Cardiac fibroblast (primary cell): ENCODE measurements at regions not wholly inside any gene's neighbourhood (a gene's known extent, or its start where the extent isn't known, plus 50 kb on each side); places are given as distances from the start of the nearest gene placed in this dataset.

Source experiments
- DNase-seq, 2 donors: peaks; one replicate each; pipeline versions ENCODE4 v3.0.0 to v3.0.0-alpha.2; 2010; ENCODE audit warnings: low read depth in 2 of 2
- H3K4me3 ChIP-seq, 2 donors: replicated peaks in 1 of 2; 1 replicate in 1 of 2; 2 replicates in 1 of 2; pipeline ENCODE4 v1.5.1; 2011; ENCODE audit warnings: low read depth in 2 of 2, low read length in 2 of 2, mild to moderate bottlenecking in 2 of 2, moderate library complexity in 1 of 2
- CTCF ChIP-seq: IDR thresholded peaks from one replicate; pipeline ENCODE4 v1.5.1; 2011; ENCODE audit warnings: low read depth, mild to moderate bottlenecking, low read length, inconsistent platforms

- no peak for DNase-seq
- no peak overlapping the region for H3K4me3 ChIP-seq
- TF ChIP-seq CTCF: no peak
Observed at GRCh38 chr18:51721996-51722395, 524.5 kb upstream of the MEX3C start.

GRCh38 chr18:51724790-51725721 lies 527.6 kb upstream of the MEX3C start:
- DNase-seq: peak in 1 of 2 donors; percentile 1
- TF ChIP-seq CTCF: no peak
- H3K4me3 ChIP-seq: no peak overlapping the region

GRCh38 chr18:51726614-51727013 lies 529.1 kb upstream of the MEX3C start:
- no peak for DNase-seq
- TF ChIP-seq CTCF: no peak
- no peak overlapping the region for H3K4me3 ChIP-seq

- no peak for TF ChIP-seq CTCF
- no peak for DNase-seq
- no peak overlapping the region for H3K4me3 ChIP-seq
Observed at GRCh38 chr18:51727780-51728179, 530.3 kb upstream of the MEX3C start.

- no peak for DNase-seq
- no peak for TF ChIP-seq CTCF
- no peak overlapping the region for H3K4me3 ChIP-seq
Observed at GRCh38 chr18:51731070-51731469, 533.6 kb upstream of the MEX3C start.

GRCh38 chr18:51734576-51734975 lies 537.1 kb upstream of the MEX3C start:
- no peak for TF ChIP-seq CTCF
- no peak for DNase-seq
- H3K4me3 ChIP-seq: no peak overlapping the region
